Erythroblast (primary cell): ENCODE measurements at regions not wholly inside any gene's neighbourhood (a gene's known extent, or its start where the extent isn't known, plus 50 kb on each side); places are given as distances from the start of the nearest gene placed in this dataset.

Source experiments
- GATA1 ChIP-seq: IDR thresholded peaks from 2 replicates; pipeline ENCODE4 v1.6.1; 2011; ENCODE audit warnings: low read depth, mild to moderate bottlenecking, control low read depth, low read length, moderate library complexity
- POLR2A ChIP-seq: IDR thresholded peaks from 2 replicates; pipeline ENCODE4 v1.6.1; 2011; ENCODE audit warnings: mild to moderate bottlenecking, low read length

- no peak for TF ChIP-seq POLR2A
- no peak for TF ChIP-seq GATA1
Measured at GRCh38 chr10:45509491-45509890, 135.5 kb downstream of the ALOX5 start.
